Heart left ventricle (tissue), 16 donors: ENCODE measurements at regions not wholly inside any gene's neighbourhood (a gene's known extent, or its start where the extent isn't known, plus 50 kb on each side); places are given as distances from the start of the nearest gene placed in this dataset.

Experiments used
- ATAC-seq, 4 donors: fragments of 200-7000 bp; cut with Tn5 transposase; one replicate each; pipeline ENCODE4 v1.9.1; 2020 to 2022; ENCODE audit warnings: moderate library complexity in 4 of 4, mild to moderate bottlenecking in 3 of 4, moderate number of reproducible peaks in 1 of 4
- DNase-seq, 5 donors: peaks; one replicate each; pipeline ENCODE4 v3.0.0-alpha.2; 2020
- H3K27ac ChIP-seq, 12 donors: fragments of 200-600 bp; sonication (generic) in 4 of 12; one replicate each; pipeline versions ENCODE4 v1.5.0 to v1.8.0; 2016 to 2022; ENCODE audit warnings: mild to moderate bottlenecking in 2 of 12
- H3K27me3 ChIP-seq, 9 donors: fragments of 200-600 bp; sonication (generic) in 2 of 9; one replicate each; pipeline versions ENCODE4 v1.5.1 to v1.8.0; 2016 to 2022; ENCODE audit warnings: mild to moderate bottlenecking in 3 of 9
- H3K36me3 ChIP-seq, 9 donors: fragments of 200-600 bp; sonication (generic) in 2 of 9; one replicate each; pipeline versions ENCODE4 v1.5.0 to v1.8.0; 2018 to 2022; ENCODE audit warnings: mild to moderate bottlenecking in 2 of 9
- H3K4me1 ChIP-seq, 12 donors: fragments of 200-600 bp; sonication (generic) in 4 of 12; one replicate each; pipeline versions ENCODE4 v1.5.0 to v1.8.0; 2016 to 2022; ENCODE audit warnings: mild to moderate bottlenecking in 3 of 12
- H3K4me3 ChIP-seq, 12 donors: fragments of 200-600 bp; sonication (generic) in 4 of 12; one replicate each; pipeline versions ENCODE4 v1.5.0 to v1.8.0; 2017 to 2022; ENCODE audit warnings: mild to moderate bottlenecking in 9 of 12, moderate library complexity in 4 of 12
- H3K9me3 ChIP-seq, 12 donors: fragments of 200-600 bp; sonication (generic) in 4 of 12; one replicate each; pipeline versions ENCODE4 v1.5.0 to v1.8.0; 2016 to 2022; ENCODE audit warnings: mild to moderate bottlenecking in 1 of 12
- CTCF ChIP-seq, 12 donors: fragments of 200-600 bp; sonication (generic) in 4 of 12; IDR thresholded peaks; one replicate each; pipeline versions ENCODE4 v1.5.0 to v1.8.0; 2018 to 2022; ENCODE audit warnings: antibody characterized with exemption in 12 of 12, mild to moderate bottlenecking in 5 of 12
- POLR2A ChIP-seq, 2 donors: fragments of 450-650 bp; IDR thresholded peaks; one replicate each; pipeline ENCODE4 v1.6.1; 2017; ENCODE audit warnings: antibody characterized with exemption in 2 of 2, mild to moderate bottlenecking in 2 of 2, moderate library complexity in 2 of 2
- WGBS, 4 donors: extraction: QIAGEN DNeasy Blood & Tissue Kit in 2 of 4; methylation state at CpG; one replicate each; pipeline versions ENCODE4 v1.1.5 to v1.1.7; 2013 to 2018; 5-methylcytosine and 5-hydroxymethylcytosine counted together
- intact Hi-C, 10 donors: fragments of 100-400 bp; cut with DNase I; formaldehyde crosslinking; loops; one replicate each; pipeline versions ENCODE4 v1.11.1 to v1.14.2; 2022
- donor health status: ischemic (EF 13 %, LVEDD 7.1; RV severe dilation, severe dysfunction).
- donor health status: healthy with polysubstance abuse.
- donor health status: DM: no; HTN: yes; CAD: no.
- donor health status: DM: no; HTN: no; CAD: no.
- donor health status: ischemic (EF 25% LVEDD 6.9; RV normal size, moderate dysfunction).
- donor health status: ischemic (EF 25% LVEDD 5.7; RV mildly dilated, moderate dysfunction).
- donor health status: healthy.
- donor health status: DM: yes; HTN: yes; CAD: no.
- donor health status: ischemic (EF 35%, LVEDD 5.7; RV mildly dilated, moderate dysfunction).
- donor health status: nonischemic (EF 11% LVEDD 7.7; RV severe dilation, severe dysfunction).
- donor health status: DM: yes; HTN: yes; CAD: no.
- donor health status: PGD.
- donor health status: ischemic (EF 29% LVEDD 5.4; RV normal size, mild dysfunction).
- donor health status: nonischemic (EF 23%, LVEDD 6.1; RV moderate dilation, normal function).

- Histone ChIP-seq H3K4me1 (no peaks in the 10 kb centered on the region), H3K4me3 (no peak overlapping the region), H3K36me3 (no peaks in the 10 kb centered on the region), H3K27ac (no peak overlapping the region), H3K9me3 (no peaks in the 10 kb centered on the region), H3K27me3 (no peaks in the 10 kb centered on the region)
- DNase-seq (no peak), ATAC-seq (no peak)
- no peak for TF ChIP-seq CTCF (IDR thresholded peaks at IDR 0.05)
- TF ChIP-seq POLR2A (IDR thresholded peaks at IDR 0.05), result no peak
- intact Hi-C loops, result no loop called here
Measured at GRCh38 chr4:111040904-111041303, 418.0 kb upstream of the PITX2 start.

- Histone ChIP-seq H3K27me3 (no peaks in the 10 kb centered on the region), H3K27ac (no peak overlapping the region), H3K4me1 (no peaks in the 10 kb centered on the region), H3K9me3 (peaks cover 0 to 6% (median 0%) of the 10 kb centered on the region in 12 donors), H3K4me3 (no peak overlapping the region), H3K36me3 (no peaks in the 10 kb centered on the region)
- TF ChIP-seq POLR2A (IDR thresholded peaks at IDR 0.05), result no peak
- TF ChIP-seq CTCF (IDR thresholded peaks at IDR 0.05), result no peak
- intact Hi-C loops, result no loop called here
- ATAC-seq (no peak), DNase-seq (no peak)
- 86 to 87% (median 87%) methylated on average over 5 of the region's 5 CpGs for WGBS, 4 donors
Measured at GRCh38 chr4:111043286-111043685, 420.4 kb upstream of the PITX2 start.

- no peak for ATAC-seq
- DNase-seq, result no peak
- no peaks in the 10 kb centered on the region for H3K36me3 ChIP-seq
- no peaks in the 10 kb centered on the region for H3K4me1 ChIP-seq
- H3K27me3 ChIP-seq, result no peaks in the 10 kb centered on the region
- WGBS, 4 donors, result 76 to 79% (median 77%) methylated on average over 2 of the region's 2 CpGs
- peaks cover 0 to 11% (median 0%) of the 10 kb centered on the region in 12 donors for H3K9me3 ChIP-seq
- no peak overlapping the region for H3K27ac ChIP-seq
- intact Hi-C loops, result no loop called here
- no peak for TF ChIP-seq POLR2A (IDR thresholded peaks at IDR 0.05)
- TF ChIP-seq CTCF (IDR thresholded peaks at IDR 0.05), result no peak
- no peak overlapping the region for H3K4me3 ChIP-seq
Measured at GRCh38 chr4:111045992-111046391, 423.1 kb upstream of the PITX2 start.

- 72 to 78% (median 77%) methylated on average over 2 of the region's 2 CpGs for WGBS, 4 donors
- H3K9me3 ChIP-seq, result peaks cover 0 to 11% (median 0%) of the 10 kb centered on the region in 12 donors
- H3K4me3 ChIP-seq, result no peak overlapping the region
- no peak for ATAC-seq
- intact Hi-C loops, result no loop called here
- no peaks in the 10 kb centered on the region for H3K36me3 ChIP-seq
- no peak overlapping the region for H3K27ac ChIP-seq
- DNase-seq, result no peak
- H3K4me1 ChIP-seq, result no peaks in the 10 kb centered on the region
- TF ChIP-seq POLR2A (IDR thresholded peaks at IDR 0.05) (no peak), CTCF (IDR thresholded peaks at IDR 0.05) (no peak)
- H3K27me3 ChIP-seq, result no peaks in the 10 kb centered on the region
Measured at GRCh38 chr4:111046811-111047210, 423.9 kb upstream of the PITX2 start.
